ENCODE measurements at regions not wholly inside any gene's neighbourhood (a gene's known extent, or its start where the extent isn't known, plus 50 kb on each side); places are given as distances from the start of the nearest gene placed in this dataset.

DNA sequence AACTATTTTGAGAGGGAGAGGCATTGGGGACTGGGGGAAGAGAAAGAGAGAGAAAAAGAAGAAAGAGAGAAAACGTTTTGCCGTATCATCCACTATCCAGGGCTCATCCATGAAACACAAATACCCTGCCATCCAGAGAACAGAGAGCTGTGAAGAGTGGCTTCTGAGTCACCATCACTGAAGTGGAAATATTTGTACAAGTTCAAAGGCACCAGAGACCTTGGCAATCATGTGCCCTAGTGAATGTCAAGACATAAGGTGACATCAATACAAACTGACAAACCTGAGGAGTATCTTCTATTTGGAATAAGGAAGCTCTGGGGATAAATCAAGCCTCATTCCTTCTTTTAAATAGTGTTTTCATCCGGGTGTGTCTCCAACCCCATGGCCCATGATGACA is 197.2 kb upstream of the PROX1 start:
- TF ChIP-seq, protein P1, sequence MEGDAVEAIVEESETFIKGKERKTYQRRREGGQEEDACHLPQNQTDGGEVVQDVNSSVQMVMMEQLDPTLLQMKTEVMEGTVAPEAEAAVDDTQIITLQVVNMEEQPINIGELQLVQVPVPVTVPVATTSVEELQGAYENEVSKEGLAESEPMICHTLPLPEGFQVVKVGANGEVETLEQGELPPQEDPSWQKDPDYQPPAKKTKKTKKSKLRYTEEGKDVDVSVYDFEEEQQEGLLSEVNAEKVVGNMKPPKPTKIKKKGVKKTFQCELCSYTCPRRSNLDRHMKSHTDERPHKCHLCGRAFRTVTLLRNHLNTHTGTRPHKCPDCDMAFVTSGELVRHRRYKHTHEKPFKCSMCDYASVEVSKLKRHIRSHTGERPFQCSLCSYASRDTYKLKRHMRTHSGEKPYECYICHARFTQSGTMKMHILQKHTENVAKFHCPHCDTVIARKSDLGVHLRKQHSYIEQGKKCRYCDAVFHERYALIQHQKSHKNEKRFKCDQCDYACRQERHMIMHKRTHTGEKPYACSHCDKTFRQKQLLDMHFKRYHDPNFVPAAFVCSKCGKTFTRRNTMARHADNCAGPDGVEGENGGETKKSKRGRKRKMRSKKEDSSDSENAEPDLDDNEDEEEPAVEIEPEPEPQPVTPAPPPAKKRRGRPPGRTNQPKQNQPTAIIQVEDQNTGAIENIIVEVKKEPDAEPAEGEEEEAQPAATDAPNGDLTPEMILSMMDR (IDR thresholded peaks at IDR 0.05): no peak
- TF ChIP-seq POLR2AphosphoS5 (IDR thresholded peaks at IDR 0.05) (no peak), EP300 (IDR thresholded peaks at IDR 0.05) (no peak), POLR2A (IDR thresholded peaks at IDR 0.05; ENCODE audit: low read depth) (no peak)
